ENCODE measurements at regions not wholly inside any gene's neighbourhood (a gene's known extent, or its start where the extent isn't known, plus 50 kb on each side); places are given as distances from the start of the nearest gene placed in this dataset.
A peak's percentile ranks its signal among the peaks of the same experiment; 100 is the strongest.

DNA sequence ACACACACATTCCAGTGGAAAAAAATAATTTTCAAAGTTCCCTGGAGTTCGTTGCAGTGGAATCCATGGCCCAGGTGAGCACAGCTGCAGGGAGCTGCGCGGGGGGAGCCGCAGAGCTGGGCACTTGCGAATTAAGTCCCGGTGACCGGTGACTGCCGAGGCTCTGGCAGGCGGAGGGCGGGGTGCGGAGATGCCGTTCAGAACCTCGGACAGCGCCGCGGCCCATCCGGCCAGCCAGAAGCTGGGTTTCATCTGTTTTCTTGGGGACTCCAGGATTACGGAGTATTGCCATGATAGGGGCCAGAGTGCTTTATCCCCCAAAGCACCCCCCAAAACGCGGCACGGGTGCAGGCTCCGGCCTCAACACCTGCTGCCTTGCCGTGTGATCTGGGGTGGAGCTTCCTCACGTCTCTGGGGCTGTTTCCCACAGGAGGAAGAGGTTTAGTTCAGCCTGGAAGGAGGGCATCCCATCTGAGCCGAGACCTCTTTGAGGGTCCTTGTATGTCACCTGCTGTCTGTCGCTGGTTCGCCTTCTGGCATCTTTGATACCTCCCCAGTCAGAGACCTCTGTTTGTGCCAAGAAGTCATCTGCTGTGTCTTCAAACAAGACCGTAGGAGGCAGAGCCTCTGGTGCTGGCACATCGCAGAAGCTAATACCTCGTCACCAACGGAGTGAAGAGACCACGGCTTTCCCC, 99.4 kb downstream of the YTHDF1 start (continued):
- no peak for TF ChIP-seq CTCF (IDR thresholded peaks at IDR 0.05)
- 0 out of 2 replicates have a peak, but pooled peaks have one; percentile 59 for TF ChIP-seq ZNF281 (CRISPR knock-in tag; IDR thresholded peaks at IDR 0.05)
- peak; percentile 28; the same call in 1 of the 2 replicates for TF ChIP-seq CREM (CRISPR knock-in tag; IDR thresholded peaks at IDR 0.05)
- no peak for TF ChIP-seq ZNF423 (CRISPR knock-in tag; IDR thresholded peaks at IDR 0.05)
- 0 out of 2 replicates have a peak, but pooled peaks have one; percentile 58 for TF ChIP-seq MYBL2 (CRISPR knock-in tag; IDR thresholded peaks at IDR 0.05)
- no peak for TF ChIP-seq GTF2I (CRISPR knock-in tag; conservative IDR thresholded peaks at IDR 0.05)
- TF ChIP-seq TP53 (CRISPR knock-in tag; IDR thresholded peaks at IDR 0.05) = peak; percentile 87; the same call in 1 of the 2 replicates
- peak; percentile 49; the same call in 1 of the 2 replicates for TF ChIP-seq TEAD1 (CRISPR knock-in tag; IDR thresholded peaks at IDR 0.05)
- no peak for TF ChIP-seq ZNF425 (CRISPR knock-in tag; conservative IDR thresholded peaks at IDR 0.05)
- peak; percentile 78; the same call in 1 of the 2 replicates for TF ChIP-seq ESRRA (CRISPR knock-in tag; IDR thresholded peaks at IDR 0.05; ENCODE audit: borderline replicate concordance)
- TF ChIP-seq, protein P1, sequence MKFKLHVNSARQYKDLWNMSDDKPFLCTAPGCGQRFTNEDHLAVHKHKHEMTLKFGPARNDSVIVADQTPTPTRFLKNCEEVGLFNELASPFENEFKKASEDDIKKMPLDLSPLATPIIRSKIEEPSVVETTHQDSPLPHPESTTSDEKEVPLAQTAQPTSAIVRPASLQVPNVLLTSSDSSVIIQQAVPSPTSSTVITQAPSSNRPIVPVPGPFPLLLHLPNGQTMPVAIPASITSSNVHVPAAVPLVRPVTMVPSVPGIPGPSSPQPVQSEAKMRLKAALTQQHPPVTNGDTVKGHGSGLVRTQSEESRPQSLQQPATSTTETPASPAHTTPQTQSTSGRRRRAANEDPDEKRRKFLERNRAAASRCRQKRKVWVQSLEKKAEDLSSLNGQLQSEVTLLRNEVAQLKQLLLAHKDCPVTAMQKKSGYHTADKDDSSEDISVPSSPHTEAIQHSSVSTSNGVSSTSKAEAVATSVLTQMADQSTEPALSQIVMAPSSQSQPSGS (CRISPR knock-in tag; IDR thresholded peaks at IDR 0.05; ENCODE audit: borderline replicate concordance, low read depth) = no peak
- TF ChIP-seq ZMAT4 (CRISPR knock-in tag; IDR thresholded peaks at IDR 0.05) = no peak
- no peak for TF ChIP-seq IRF2 (CRISPR knock-in tag; IDR thresholded peaks at IDR 0.05; ENCODE audit: borderline replicate concordance, low read depth)
- TF ChIP-seq PRDM15 (CRISPR knock-in tag; IDR thresholded peaks at IDR 0.05) = no peak
- no peak for TF ChIP-seq JAZF1 (CRISPR knock-in tag; IDR thresholded peaks at IDR 0.05)
- TF ChIP-seq E2F4 (CRISPR knock-in tag; IDR thresholded peaks at IDR 0.05; ENCODE audit: borderline replicate concordance, low read depth) = no peak
- TF ChIP-seq ZNF263 (CRISPR knock-in tag; IDR thresholded peaks at IDR 0.05; ENCODE audit: low read depth) = no peak
- no peak for TF ChIP-seq SOX15 (CRISPR knock-in tag; IDR thresholded peaks at IDR 0.05)
- TF ChIP-seq, protein P2, sequence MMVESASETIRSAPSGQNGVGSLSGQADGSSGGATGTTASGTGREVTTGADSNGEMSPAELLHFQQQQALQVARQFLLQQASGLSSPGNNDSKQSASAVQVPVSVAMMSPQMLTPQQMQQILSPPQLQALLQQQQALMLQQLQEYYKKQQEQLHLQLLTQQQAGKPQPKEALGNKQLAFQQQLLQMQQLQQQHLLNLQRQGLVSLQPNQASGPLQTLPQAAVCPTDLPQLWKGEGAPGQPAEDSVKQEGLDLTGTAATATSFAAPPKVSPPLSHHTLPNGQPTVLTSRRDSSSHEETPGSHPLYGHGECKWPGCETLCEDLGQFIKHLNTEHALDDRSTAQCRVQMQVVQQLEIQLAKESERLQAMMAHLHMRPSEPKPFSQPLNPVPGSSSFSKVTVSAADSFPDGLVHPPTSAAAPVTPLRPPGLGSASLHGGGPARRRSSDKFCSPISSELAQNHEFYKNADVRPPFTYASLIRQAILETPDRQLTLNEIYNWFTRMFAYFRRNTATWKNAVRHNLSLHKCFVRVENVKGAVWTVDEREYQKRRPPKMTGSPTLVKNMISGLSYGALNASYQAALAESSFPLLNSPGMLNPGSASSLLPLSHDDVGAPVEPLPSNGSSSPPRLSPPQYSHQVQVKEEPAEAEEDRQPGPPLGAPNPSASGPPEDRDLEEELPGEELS (CRISPR knock-in tag; IDR thresholded peaks at IDR 0.05) = peak; percentile 87
- TF ChIP-seq, protein P3, sequence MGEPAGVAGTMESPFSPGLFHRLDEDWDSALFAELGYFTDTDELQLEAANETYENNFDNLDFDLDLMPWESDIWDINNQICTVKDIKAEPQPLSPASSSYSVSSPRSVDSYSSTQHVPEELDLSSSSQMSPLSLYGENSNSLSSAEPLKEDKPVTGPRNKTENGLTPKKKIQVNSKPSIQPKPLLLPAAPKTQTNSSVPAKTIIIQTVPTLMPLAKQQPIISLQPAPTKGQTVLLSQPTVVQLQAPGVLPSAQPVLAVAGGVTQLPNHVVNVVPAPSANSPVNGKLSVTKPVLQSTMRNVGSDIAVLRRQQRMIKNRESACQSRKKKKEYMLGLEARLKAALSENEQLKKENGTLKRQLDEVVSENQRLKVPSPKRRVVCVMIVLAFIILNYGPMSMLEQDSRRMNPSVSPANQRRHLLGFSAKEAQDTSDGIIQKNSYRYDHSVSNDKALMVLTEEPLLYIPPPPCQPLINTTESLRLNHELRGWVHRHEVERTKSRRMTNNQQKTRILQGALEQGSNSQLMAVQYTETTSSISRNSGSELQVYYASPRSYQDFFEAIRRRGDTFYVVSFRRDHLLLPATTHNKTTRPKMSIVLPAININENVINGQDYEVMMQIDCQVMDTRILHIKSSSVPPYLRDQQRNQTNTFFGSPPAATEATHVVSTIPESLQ (CRISPR knock-in tag; IDR thresholded peaks at IDR 0.05) = no peak

Data from WTC11 (cell line).